Germinal center (tissue), 1 donor: ENCODE measurements at regions not wholly inside any gene's neighbourhood (a gene's known extent, or its start where the extent isn't known, plus 50 kb on each side); places are given as distances from the start of the nearest gene placed in this dataset.
"Not testable (repeated sequence)": the region's sequence is repeated elsewhere in the genome, so short reads cannot be mapped to it uniquely, and the experiment has no call there.

Experiments used
- DNase-seq: peaks from one replicate; pipeline ENCODE4 v3.0.0; 2012; ENCODE audit warnings: mixed read lengths, low spot score

GRCh38 chr9:129545876-129546275 is 75.0 kb downstream of the C9orf50 start:
- not testable (repeated sequence) for DNase-seq

- DNase-seq, result no peak
These were observed 76.1 kb downstream of the C9orf50 start for GRCh38 chr9:129544761-129545160.

GRCh38 chr9:129542741-129543140 is 78.2 kb downstream of the C9orf50 start:
- no peak for DNase-seq

GRCh38 chr9:129541270-129541669 is 79.6 kb downstream of the C9orf50 start:
- DNase-seq, result no peak

- DNase-seq, result no peak
These were observed 81.5 kb downstream of the C9orf50 start for GRCh38 chr9:129539446-129539845.

- DNase-seq, result not testable (repeated sequence)
These were observed 89.0 kb downstream of the C9orf50 start for GRCh38 chr9:129531860-129532402.

GRCh38 chr9:129527955-129528354 is 92.9 kb downstream of the C9orf50 start:
- not testable (repeated sequence) for DNase-seq

GRCh38 chr9:129525656-129526196 is 95.2 kb downstream of the C9orf50 start:
- no peak for DNase-seq

GRCh38 chr9:129524582-129525270 is 96.2 kb downstream of the C9orf50 start:
- DNase-seq, result no peak

- no peak for DNase-seq
These were observed 96.8 kb downstream of the C9orf50 start for GRCh38 chr9:129523943-129524581.

- DNase-seq, result no peak
These were observed 98.5 kb downstream of the C9orf50 start for GRCh38 chr9:129522351-129522750.

- DNase-seq, result no peak
These were observed 100.8 kb downstream of the C9orf50 start for GRCh38 chr9:129520082-129520481.

- no peak for DNase-seq
These were observed 102.8 kb downstream of the C9orf50 start for GRCh38 chr9:129518074-129518473.

- DNase-seq, result no peak
These were observed 103.9 kb downstream of the C9orf50 start for GRCh38 chr9:129517006-129517405.

GRCh38 chr9:129514891-129515290 is 106.0 kb downstream of the C9orf50 start:
- no peak for DNase-seq

- no peak for DNase-seq
These were observed 106.4 kb downstream of the C9orf50 start for GRCh38 chr9:129514497-129514867.

- DNase-seq, result no peak
These were observed 106.9 kb downstream of the C9orf50 start for GRCh38 chr9:129513856-129514496.

GRCh38 chr9:129513282-129513681 is 107.6 kb downstream of the C9orf50 start:
- no peak for DNase-seq

- DNase-seq, result no peak
These were observed 109.5 kb downstream of the C9orf50 start for GRCh38 chr9:129511285-129511900.

- DNase-seq, result no peak
These were observed 111.4 kb downstream of the C9orf50 start for GRCh38 chr9:129509533-129509928.

GRCh38 chr9:129507805-129508204 is 113.1 kb downstream of the C9orf50 start:
- DNase-seq, result no peak

- DNase-seq, result no peak
These were observed 114.0 kb downstream of the C9orf50 start for GRCh38 chr9:129506892-129507291.
